ENCODE measurements at regions not wholly inside any gene's neighbourhood (a gene's known extent, or its start where the extent isn't known, plus 50 kb on each side); places are given as distances from the start of the nearest gene placed in this dataset.
A peak's percentile ranks its signal among the peaks of the same experiment; 100 is the strongest.

- H3K36me3 ChIP-seq (replicated peaks in 1 of 2; ENCODE audit: control insufficient read depth in 1 of 2, insufficient read depth in 2 of 2, low read length in 2 of 2), result no peaks in the 10 kb centered on the region
- peaks cover 10% of the 10 kb centered on the region for H3K4me1 Mint-ChIP-seq
- peaks cover 0 to 3% of the 10 kb centered on the region in 2 donors for H3K4me1 ChIP-seq (ENCODE audit: control insufficient read depth in 1 of 2, insufficient read depth in 2 of 2, low read length in 2 of 2)
- WGBS (ENCODE audit: insufficient coverage), result no CpG with 5 or more reads among the region's 4 CpGs
- no peak overlapping the region for H2AFZ ChIP-seq (ENCODE audit: insufficient read depth, low read depth, low read length, poor library complexity, severe bottlenecking)
- H3K9me3 Mint-ChIP-seq, result no peaks in the 10 kb centered on the region
- H3K4me3 Mint-ChIP-seq, result no peak overlapping the region
- no peak overlapping the region for H3K9ac ChIP-seq (ENCODE audit: insufficient read depth, low read length, poor library complexity, severe bottlenecking)
- peaks cover 2% of the 10 kb centered on the region in 3 donors for H3K27me3 Mint-ChIP-seq (ENCODE audit: low read depth in 3 of 3)
- intact Hi-C loops (cut with micrococcal nuclease), result no loop called here
- H3K4me3 ChIP-seq (replicated peaks in 1 of 3; ENCODE audit: low read depth in 2 of 3, low read length in 3 of 3), result no peak overlapping the region
- H3K79me2 ChIP-seq (ENCODE audit: insufficient read depth, low read length), result no peaks in the 10 kb centered on the region
- no peak overlapping the region for H3K27ac Mint-ChIP-seq
- DNase-seq, result no peak
- no peak overlapping the region for H3K4me2 ChIP-seq (replicated peaks; ENCODE audit: extremely low read depth, low read length, poor library complexity, severe bottlenecking)
- no peaks in the 10 kb centered on the region for H4K20me1 ChIP-seq (ENCODE audit: insufficient read depth, low read length)
- H3K27me3 ChIP-seq (ENCODE audit: control insufficient read depth in 2 of 2, insufficient read depth in 2 of 2, low read length in 2 of 2), result peaks cover 0 to 2% of the 10 kb centered on the region in 2 donors
- TF ChIP-seq CTCF (IDR thresholded peaks at IDR 0.05), result no peak
- no peak overlapping the region for H3K27ac ChIP-seq (ENCODE audit: low read depth in 1 of 2, low read length in 2 of 2)
- no peaks in the 10 kb centered on the region for H3K36me3 Mint-ChIP-seq
- no peaks in the 10 kb centered on the region for H3K9me3 ChIP-seq (replicated peaks in 1 of 2; ENCODE audit: control insufficient read depth in 1 of 2, insufficient read depth in 1 of 2, low read length in 2 of 2)
Measured at GRCh38 chr2:187985923-187986322, 305.8 kb upstream of the GULP1 start.

DNA sequence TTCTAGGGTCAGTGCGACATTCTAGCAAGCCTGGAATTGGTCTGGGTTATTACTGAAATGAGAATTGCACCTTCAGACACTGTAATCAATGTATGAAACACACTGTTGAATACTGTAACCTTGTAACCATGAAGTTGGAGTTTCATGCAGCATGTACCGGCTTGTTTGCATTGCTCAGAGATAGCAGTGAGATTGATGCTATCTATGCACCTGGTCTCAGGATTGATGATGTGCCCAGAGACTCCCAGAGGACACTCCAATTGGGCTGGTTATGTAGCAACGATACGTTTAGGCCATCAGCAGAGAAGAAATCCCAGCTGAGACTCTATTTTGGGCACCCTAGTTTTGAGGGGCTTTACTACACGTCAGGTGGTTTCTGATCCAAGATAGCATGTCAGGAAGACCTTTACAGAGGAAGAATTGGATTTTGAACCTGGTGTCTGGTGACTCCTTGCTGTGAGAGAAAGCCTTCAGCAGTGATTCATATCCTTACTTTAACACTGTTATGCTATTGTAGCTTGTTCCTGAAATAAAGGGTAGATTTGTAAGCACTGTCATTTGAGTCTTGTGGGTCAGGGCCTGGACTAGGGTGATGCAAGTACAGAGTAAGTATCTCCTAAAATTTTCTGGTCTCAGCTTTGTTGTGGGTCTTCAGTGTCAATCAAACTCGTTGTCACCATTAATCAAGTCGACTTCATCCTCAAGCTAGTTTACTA, 305.1 kb upstream of the GULP1 start:
- no peaks in the 10 kb centered on the region for H3K9me3 Mint-ChIP-seq
- peaks cover 10% of the 10 kb centered on the region for H3K4me1 Mint-ChIP-seq
- H3K36me3 Mint-ChIP-seq, result no peaks in the 10 kb centered on the region
- H3K9ac ChIP-seq (ENCODE audit: insufficient read depth, low read length, poor library complexity, severe bottlenecking), result no peak overlapping the region
- WGBS (ENCODE audit: insufficient coverage), result 90% methylated on average over 6 of the region's 7 CpGs
- H4K20me1 ChIP-seq (ENCODE audit: insufficient read depth, low read length), result no peaks in the 10 kb centered on the region
- H3K79me2 ChIP-seq (ENCODE audit: insufficient read depth, low read length), result no peaks in the 10 kb centered on the region
- H3K4me2 ChIP-seq (replicated peaks; ENCODE audit: extremely low read depth, low read length, poor library complexity, severe bottlenecking), result no peak overlapping the region
- no peak for TF ChIP-seq CTCF (IDR thresholded peaks at IDR 0.05)
- H2AFZ ChIP-seq (ENCODE audit: insufficient read depth, low read depth, low read length, poor library complexity, severe bottlenecking), result no peak overlapping the region
- peaks cover 0 to 2% of the 10 kb centered on the region in 2 donors for H3K27me3 ChIP-seq (ENCODE audit: control insufficient read depth in 2 of 2, insufficient read depth in 2 of 2, low read length in 2 of 2)
- DNase-seq, result no peak
- H3K27ac Mint-ChIP-seq, result no peak overlapping the region
- H3K27me3 Mint-ChIP-seq (ENCODE audit: low read depth in 3 of 3), result peaks cover 2% of the 10 kb centered on the region in 3 donors
- no peak overlapping the region for H3K4me3 ChIP-seq (replicated peaks in 1 of 3; ENCODE audit: low read depth in 2 of 3, low read length in 3 of 3)
- H3K9me3 ChIP-seq (replicated peaks in 1 of 2; ENCODE audit: control insufficient read depth in 1 of 2, insufficient read depth in 1 of 2, low read length in 2 of 2), result no peaks in the 10 kb centered on the region
- H3K4me1 ChIP-seq (ENCODE audit: control insufficient read depth in 1 of 2, insufficient read depth in 2 of 2, low read length in 2 of 2), result peaks cover 0 to 3% of the 10 kb centered on the region in 2 donors
- H3K4me3 Mint-ChIP-seq, result peak overlapping the region in 1 of 2 donors; percentile 21
- H3K27ac ChIP-seq (ENCODE audit: low read depth in 1 of 2, low read length in 2 of 2), result no peak overlapping the region
- intact Hi-C loops (cut with micrococcal nuclease), result no loop called here
- no peaks in the 10 kb centered on the region for H3K36me3 ChIP-seq (replicated peaks in 1 of 2; ENCODE audit: control insufficient read depth in 1 of 2, insufficient read depth in 2 of 2, low read length in 2 of 2)

All from CD14-positive monocyte (primary cell).